Right lobe of liver (tissue), 4 donors: ENCODE measurements at regions not wholly inside any gene's neighbourhood (a gene's known extent, or its start where the extent isn't known, plus 50 kb on each side); places are given as distances from the start of the nearest gene placed in this dataset.

Experiments used
- POLR2A ChIP-seq: fragments of 450-650 bp; IDR thresholded peaks from one replicate; pipeline ENCODE4 v1.6.1; 2017; ENCODE audit warnings: antibody characterized with exemption, mild to moderate bottlenecking
- TF ChIP-seq, protein P1 (sequence below), 4 donors: fragments of 200-600 bp in 3 of 4; fragments of 450-650 bp in 1 of 4; IDR thresholded peaks; one replicate each; pipeline versions ENCODE4 v1.5.1 to v1.8.0; 2016 to 2022; ENCODE audit warnings: antibody characterized with exemption in 4 of 4, mild to moderate bottlenecking in 2 of 4
- donor health status: DM: no; HTN: no; CAD: no.
- donor health status: DM: no; HTN: no; CAD: no.
- donor health status: DM: no; HTN: yes; CAD: no.

DNA sequence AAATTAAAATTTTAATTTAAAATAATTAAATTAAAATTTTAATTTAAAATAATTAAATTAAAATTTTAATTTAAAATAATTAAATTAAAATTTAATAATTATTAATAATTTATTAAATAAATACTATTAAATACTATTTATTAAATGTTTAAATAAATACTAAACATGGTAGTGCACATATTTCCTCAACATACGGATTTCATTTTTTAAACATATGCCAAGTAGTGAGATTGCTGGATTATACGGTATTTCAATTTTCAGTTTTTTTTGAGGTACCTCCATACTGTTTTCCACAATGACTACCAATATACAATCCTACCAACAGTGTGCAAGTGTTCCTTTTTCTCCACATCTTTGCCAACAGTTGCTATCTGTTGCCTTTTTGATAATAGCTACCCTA lies 852.9 kb upstream of the CDH8 start:
- TF ChIP-seq, protein P1, sequence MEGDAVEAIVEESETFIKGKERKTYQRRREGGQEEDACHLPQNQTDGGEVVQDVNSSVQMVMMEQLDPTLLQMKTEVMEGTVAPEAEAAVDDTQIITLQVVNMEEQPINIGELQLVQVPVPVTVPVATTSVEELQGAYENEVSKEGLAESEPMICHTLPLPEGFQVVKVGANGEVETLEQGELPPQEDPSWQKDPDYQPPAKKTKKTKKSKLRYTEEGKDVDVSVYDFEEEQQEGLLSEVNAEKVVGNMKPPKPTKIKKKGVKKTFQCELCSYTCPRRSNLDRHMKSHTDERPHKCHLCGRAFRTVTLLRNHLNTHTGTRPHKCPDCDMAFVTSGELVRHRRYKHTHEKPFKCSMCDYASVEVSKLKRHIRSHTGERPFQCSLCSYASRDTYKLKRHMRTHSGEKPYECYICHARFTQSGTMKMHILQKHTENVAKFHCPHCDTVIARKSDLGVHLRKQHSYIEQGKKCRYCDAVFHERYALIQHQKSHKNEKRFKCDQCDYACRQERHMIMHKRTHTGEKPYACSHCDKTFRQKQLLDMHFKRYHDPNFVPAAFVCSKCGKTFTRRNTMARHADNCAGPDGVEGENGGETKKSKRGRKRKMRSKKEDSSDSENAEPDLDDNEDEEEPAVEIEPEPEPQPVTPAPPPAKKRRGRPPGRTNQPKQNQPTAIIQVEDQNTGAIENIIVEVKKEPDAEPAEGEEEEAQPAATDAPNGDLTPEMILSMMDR (IDR thresholded peaks at IDR 0.05) = no peak
- TF ChIP-seq POLR2A = no peak
